ENCODE measurements at regions not wholly inside any gene's neighbourhood (a gene's known extent, or its start where the extent isn't known, plus 50 kb on each side); places are given as distances from the start of the nearest gene placed in this dataset.

DNA sequence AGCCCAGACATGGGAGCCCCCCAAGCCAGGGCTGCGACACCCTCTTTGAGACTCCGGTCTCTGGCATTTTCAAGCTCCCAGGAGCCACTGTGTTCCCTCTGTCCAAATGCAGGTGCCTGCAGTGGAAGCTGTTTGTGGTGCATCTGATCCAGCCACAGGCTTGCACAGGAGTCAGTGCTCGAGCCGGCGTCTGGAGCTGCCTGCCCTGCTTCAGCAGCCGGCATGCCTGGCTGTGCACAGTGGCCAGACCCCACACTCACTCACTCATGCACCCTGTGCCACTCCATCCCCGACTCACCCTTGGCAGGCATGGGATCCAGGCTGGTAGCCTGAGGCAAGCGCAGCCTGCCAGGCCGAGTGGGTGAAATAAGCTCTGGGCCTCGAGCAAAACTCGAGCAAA is 555.0 kb upstream of the CCDC54 start:
- no peaks in the 10 kb centered on the region for H3K27me3 ChIP-seq (ENCODE audit: insufficient read depth, low read length, poor library complexity)
- 0 out of 2 replicates have a peak overlapping the region, but pooled peaks have one; percentile 13 for H3K27ac ChIP-seq (ENCODE audit: low read length)
- no peak overlapping the region for H3K9ac ChIP-seq (ENCODE audit: low read depth, low read length)
- H2AFZ ChIP-seq (ENCODE audit: low read depth, low read length), result no peak overlapping the region
- H3K79me2 ChIP-seq (ENCODE audit: insufficient read depth, low read length), result no peaks in the 10 kb centered on the region
- no peaks in the 10 kb centered on the region for H3K9me3 ChIP-seq (ENCODE audit: insufficient read depth, low read length, severe bottlenecking)
- H3K4me3 ChIP-seq (ENCODE audit: low read depth in 1 of 2, low read length in 2 of 2), result no peak overlapping the region
- DNase-seq, result no peak
- TF ChIP-seq, protein P1, sequence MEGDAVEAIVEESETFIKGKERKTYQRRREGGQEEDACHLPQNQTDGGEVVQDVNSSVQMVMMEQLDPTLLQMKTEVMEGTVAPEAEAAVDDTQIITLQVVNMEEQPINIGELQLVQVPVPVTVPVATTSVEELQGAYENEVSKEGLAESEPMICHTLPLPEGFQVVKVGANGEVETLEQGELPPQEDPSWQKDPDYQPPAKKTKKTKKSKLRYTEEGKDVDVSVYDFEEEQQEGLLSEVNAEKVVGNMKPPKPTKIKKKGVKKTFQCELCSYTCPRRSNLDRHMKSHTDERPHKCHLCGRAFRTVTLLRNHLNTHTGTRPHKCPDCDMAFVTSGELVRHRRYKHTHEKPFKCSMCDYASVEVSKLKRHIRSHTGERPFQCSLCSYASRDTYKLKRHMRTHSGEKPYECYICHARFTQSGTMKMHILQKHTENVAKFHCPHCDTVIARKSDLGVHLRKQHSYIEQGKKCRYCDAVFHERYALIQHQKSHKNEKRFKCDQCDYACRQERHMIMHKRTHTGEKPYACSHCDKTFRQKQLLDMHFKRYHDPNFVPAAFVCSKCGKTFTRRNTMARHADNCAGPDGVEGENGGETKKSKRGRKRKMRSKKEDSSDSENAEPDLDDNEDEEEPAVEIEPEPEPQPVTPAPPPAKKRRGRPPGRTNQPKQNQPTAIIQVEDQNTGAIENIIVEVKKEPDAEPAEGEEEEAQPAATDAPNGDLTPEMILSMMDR (IDR thresholded peaks at IDR 0.05; ENCODE audit: borderline replicate concordance, extremely low read depth, low read length, poor library complexity, severe bottlenecking), result no peak
- TF ChIP-seq EZH2 (IDR thresholded peaks at IDR 0.05; ENCODE audit: borderline replicate concordance, low read depth, low read length, severe bottlenecking), result no peak
- no peak for ATAC-seq (ENCODE audit: insufficient read depth, low read depth)
- H3K4me1 ChIP-seq (ENCODE audit: insufficient read depth, low read length), result peaks cover 42% of the 10 kb centered on the region
- no peak overlapping the region for H3K4me2 ChIP-seq (ENCODE audit: insufficient read depth, low read length)
- no peaks in the 10 kb centered on the region for H3K36me3 ChIP-seq (ENCODE audit: insufficient read depth, low read length)
- no peaks in the 10 kb centered on the region for H4K20me1 ChIP-seq (ENCODE audit: insufficient read depth, low read length)

DNA sequence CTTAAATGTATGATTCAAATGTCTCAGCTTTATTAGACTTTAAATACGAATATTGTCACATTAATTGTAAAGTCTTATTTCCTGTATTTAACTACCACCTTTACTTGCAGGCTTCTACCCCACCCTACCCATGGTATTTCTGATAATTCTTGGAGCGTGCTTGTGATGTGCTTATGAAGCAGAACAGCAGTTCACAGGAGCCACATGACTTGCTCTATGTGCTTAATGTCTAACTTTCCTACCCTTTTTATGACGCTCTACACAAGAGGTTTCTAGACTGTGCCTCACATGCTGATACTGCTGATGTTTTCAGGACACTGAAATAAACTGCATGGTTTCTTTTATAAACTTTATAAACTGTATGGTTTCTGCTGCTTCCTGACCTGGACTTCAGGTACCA is 553.5 kb upstream of the CCDC54 start:
- no peak for ATAC-seq (ENCODE audit: insufficient read depth, low read depth)

DNA sequence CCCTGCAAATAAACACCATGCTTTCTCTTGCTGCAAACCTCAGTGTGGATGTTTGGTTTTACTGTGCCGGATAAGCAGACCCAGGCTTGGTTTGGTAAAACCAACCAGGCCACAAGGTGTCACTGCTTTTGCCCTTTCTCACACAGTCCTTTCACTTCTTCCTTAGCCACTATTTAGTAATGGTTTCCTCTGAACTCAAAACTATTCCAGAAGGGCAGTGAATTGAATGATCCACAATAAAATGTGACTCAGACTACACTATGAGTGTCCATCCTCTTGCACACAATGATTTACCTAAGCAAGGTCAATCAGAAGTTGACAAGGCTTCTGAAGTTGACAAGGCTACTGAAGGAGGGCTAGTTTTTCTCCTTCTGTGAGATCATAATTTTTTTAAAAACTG is 552.4 kb upstream of the CCDC54 start:
- Histone ChIP-seq H3K79me2 (ENCODE audit: insufficient read depth, low read length) (no peaks in the 10 kb centered on the region), H3K4me3 (ENCODE audit: low read depth in 1 of 2, low read length in 2 of 2) (no peak overlapping the region), H3K4me1 (ENCODE audit: insufficient read depth, low read length) (peaks cover 59% of the 10 kb centered on the region), H2AFZ (ENCODE audit: low read depth, low read length) (peak overlapping the region; percentile 41), H4K20me1 (ENCODE audit: insufficient read depth, low read length) (no peaks in the 10 kb centered on the region), H3K9ac (ENCODE audit: low read depth, low read length) (peak overlapping the region; percentile 61; the same call in 1 of the 2 replicates), H3K4me2 (ENCODE audit: insufficient read depth, low read length) (no peak overlapping the region), H3K9me3 (ENCODE audit: insufficient read depth, low read length, severe bottlenecking) (no peaks in the 10 kb centered on the region), H3K36me3 (ENCODE audit: insufficient read depth, low read length) (no peaks in the 10 kb centered on the region), H3K27ac (ENCODE audit: low read length) (peak overlapping the region; percentile 91), H3K27me3 (ENCODE audit: insufficient read depth, low read length, poor library complexity) (no peaks in the 10 kb centered on the region)
- TF ChIP-seq, protein P1 (IDR thresholded peaks at IDR 0.05; ENCODE audit: borderline replicate concordance, extremely low read depth, low read length, poor library complexity, severe bottlenecking), result peak; percentile 79
- no peak for TF ChIP-seq EZH2 (IDR thresholded peaks at IDR 0.05; ENCODE audit: borderline replicate concordance, low read depth, low read length, severe bottlenecking)
- ATAC-seq (ENCODE audit: insufficient read depth, low read depth), result peak; percentile 65
- peak; percentile 74 for DNase-seq

More for the DNA sequence above, 553.5 kb upstream of the CCDC54 start:
- no peaks in the 10 kb centered on the region for H3K27me3 ChIP-seq (ENCODE audit: insufficient read depth, low read length, poor library complexity)
- H3K9me3 ChIP-seq (ENCODE audit: insufficient read depth, low read length, severe bottlenecking), result no peaks in the 10 kb centered on the region
- no peak for TF ChIP-seq EZH2 (IDR thresholded peaks at IDR 0.05; ENCODE audit: borderline replicate concordance, low read depth, low read length, severe bottlenecking)
- TF ChIP-seq, protein P1 (IDR thresholded peaks at IDR 0.05; ENCODE audit: borderline replicate concordance, extremely low read depth, low read length, poor library complexity, severe bottlenecking), result no peak
- peak overlapping the region; percentile 40; the same call in 1 of the 2 replicates for H3K27ac ChIP-seq (ENCODE audit: low read length)
- H3K36me3 ChIP-seq (ENCODE audit: insufficient read depth, low read length), result no peaks in the 10 kb centered on the region
- H3K79me2 ChIP-seq (ENCODE audit: insufficient read depth, low read length), result no peaks in the 10 kb centered on the region
- no peak overlapping the region for H3K4me2 ChIP-seq (ENCODE audit: insufficient read depth, low read length)
- H3K4me1 ChIP-seq (ENCODE audit: insufficient read depth, low read length), result peaks cover 51% of the 10 kb centered on the region
- no peak overlapping the region for H2AFZ ChIP-seq (ENCODE audit: low read depth, low read length)
- H3K4me3 ChIP-seq (ENCODE audit: low read depth in 1 of 2, low read length in 2 of 2), result no peak overlapping the region
- H4K20me1 ChIP-seq (ENCODE audit: insufficient read depth, low read length), result no peaks in the 10 kb centered on the region
- no peak overlapping the region for H3K9ac ChIP-seq (ENCODE audit: low read depth, low read length)
- no peak for DNase-seq
